HG03097 (cell line): ENCODE measurements at regions not wholly inside any gene's neighbourhood (a gene's known extent, or its start where the extent isn't known, plus 50 kb on each side); places are given as distances from the start of the nearest gene placed in this dataset.
"Not testable (repeated sequence)": the region's sequence is repeated elsewhere in the genome, so short reads cannot be mapped to it uniquely, and the experiment has no call there.

Source experiments
- ATAC-seq: cut with Tn5 transposase; IDR thresholded peaks from one replicate; pipeline ENCODE4 v1.9.1; 2021; ENCODE audit not compliant: unreplicated experiment, low FRiP score

- no peak for ATAC-seq
Observed at GRCh38 chr5:10921160-10921559, 160.1 kb upstream of the DAP start.

- ATAC-seq = no peak
Observed at GRCh38 chr5:10920400-10920799, 159.4 kb upstream of the DAP start.

GRCh38 chr5:10914741-10915480 is 153.9 kb upstream of the DAP start:
- ATAC-seq = no peak

GRCh38 chr5:10913841-10914240 is 152.8 kb upstream of the DAP start:
- no peak for ATAC-seq

GRCh38 chr5:10913181-10913810 is 152.3 kb upstream of the DAP start:
- ATAC-seq = no peak

GRCh38 chr5:10912435-10912834 is 151.4 kb upstream of the DAP start:
- ATAC-seq = no peak

- no peak for ATAC-seq
Observed at GRCh38 chr5:10910261-10910660, 149.2 kb upstream of the DAP start.

GRCh38 chr5:10904862-10905432 is 143.9 kb upstream of the DAP start:
- ATAC-seq = no peak

GRCh38 chr5:10903786-10904560 is 142.9 kb upstream of the DAP start:
- ATAC-seq = no peak

GRCh38 chr5:10902145-10902544 is 141.1 kb upstream of the DAP start:
- ATAC-seq = no peak

GRCh38 chr5:10898514-10898913 is 137.5 kb upstream of the DAP start:
- ATAC-seq = no peak

GRCh38 chr5:10896016-10896415 is 135.0 kb upstream of the DAP start:
- no peak for ATAC-seq

GRCh38 chr5:10894445-10895054 is 133.5 kb upstream of the DAP start:
- ATAC-seq = no peak

- no peak for ATAC-seq
Observed at GRCh38 chr5:10892911-10893215, 131.8 kb upstream of the DAP start.

GRCh38 chr5:10892147-10892910 is 131.3 kb upstream of the DAP start:
- ATAC-seq = no peak

GRCh38 chr5:10891193-10891592 is 130.2 kb upstream of the DAP start:
- ATAC-seq = no peak

- ATAC-seq = no peak
Observed at GRCh38 chr5:10886497-10886896, 125.5 kb upstream of the DAP start.

GRCh38 chr5:10885026-10885425 is 124.0 kb upstream of the DAP start:
- no peak for ATAC-seq

- ATAC-seq = not testable (repeated sequence)
Observed at GRCh38 chr5:10883945-10884344, 122.9 kb upstream of the DAP start.

GRCh38 chr5:10880934-10881333 is 119.9 kb upstream of the DAP start:
- ATAC-seq = no peak
